NT2/D1 (cell line): ENCODE measurements at regions not wholly inside any gene's neighbourhood (a gene's known extent, or its start where the extent isn't known, plus 50 kb on each side); places are given as distances from the start of the nearest gene placed in this dataset.

Source experiments
- SUZ12 ChIP-seq: IDR thresholded peaks from 2 replicates; pipeline ENCODE4 v1.6.1; 2011; ENCODE audit not compliant: insufficient read length, insufficient read depth; ENCODE audit errors: extremely low read depth
- YY1 ChIP-seq: IDR thresholded peaks from 2 replicates; pipeline ENCODE4 v1.6.1; 2011; ENCODE audit not compliant: insufficient read length, insufficient read depth
- ZNF274 ChIP-seq: IDR thresholded peaks from 2 replicates; pipeline ENCODE4 v1.6.1; 2011; ENCODE audit warnings: mild to moderate bottlenecking, low read depth, low read length

- TF ChIP-seq YY1 (no peak), ZNF274 (no peak), SUZ12 (no peak)
Observed at GRCh38 chr5:128877476-128877875, 87.8 kb upstream of the SLC27A6 start.
